ENCODE measurements at regions not wholly inside any gene's neighbourhood (a gene's known extent, or its start where the extent isn't known, plus 50 kb on each side); places are given as distances from the start of the nearest gene placed in this dataset.
"Not testable (repeated sequence)": the region's sequence is repeated elsewhere in the genome, so short reads cannot be mapped to it uniquely, and the experiment has no call there.

GRCh38 chr10:131363416-131363815 is 51.9 kb upstream of the TCERG1L start:
- no peak for DNase-seq

GRCh38 chr10:131371571-131371970 is 60.0 kb upstream of the TCERG1L start:
- DNase-seq, result no peak

- DNase-seq, result no peak
These were observed 70.1 kb upstream of the TCERG1L start for GRCh38 chr10:131381576-131381975.

- DNase-seq, result not testable (repeated sequence)
These were observed 73.8 kb upstream of the TCERG1L start for GRCh38 chr10:131385161-131385872.

- DNase-seq, result no peak
These were observed 75.6 kb upstream of the TCERG1L start for GRCh38 chr10:131387018-131387529.

- DNase-seq, result no peak
These were observed 80.4 kb upstream of the TCERG1L start for GRCh38 chr10:131391936-131392335.

GRCh38 chr10:131396121-131397050 is 84.9 kb upstream of the TCERG1L start:
- DNase-seq, result no peak

- DNase-seq, result no peak
These were observed 86.6 kb upstream of the TCERG1L start for GRCh38 chr10:131398166-131398565.

GRCh38 chr10:131399981-131400380 is 88.5 kb upstream of the TCERG1L start:
- DNase-seq, result no peak

GRCh38 chr10:131400513-131400912 is 89.0 kb upstream of the TCERG1L start:
- DNase-seq, result no peak

- DNase-seq, result no peak
These were observed 91.5 kb upstream of the TCERG1L start for GRCh38 chr10:131402771-131403650.

- DNase-seq, result no peak
These were observed 92.4 kb upstream of the TCERG1L start for GRCh38 chr10:131403936-131404335.

- DNase-seq, result no peak
These were observed 93.4 kb upstream of the TCERG1L start for GRCh38 chr10:131404886-131405285.

GRCh38 chr10:131406676-131407392 is 95.3 kb upstream of the TCERG1L start:
- no peak for DNase-seq

GRCh38 chr10:131418681-131419080 is 107.2 kb upstream of the TCERG1L start:
- no peak for DNase-seq

- no peak for DNase-seq
These were observed 108.3 kb upstream of the TCERG1L start for GRCh38 chr10:131419797-131420196.

- no peak for DNase-seq
These were observed 109.3 kb upstream of the TCERG1L start for GRCh38 chr10:131420867-131421266.

GRCh38 chr10:131421381-131421780 is 109.9 kb upstream of the TCERG1L start:
- DNase-seq, result no peak

- no peak for DNase-seq
These were observed 111.2 kb upstream of the TCERG1L start for GRCh38 chr10:131422731-131423130.

GRCh38 chr10:131424053-131424452 is 112.5 kb upstream of the TCERG1L start:
- DNase-seq, result no peak

- DNase-seq, result no peak
These were observed 113.4 kb upstream of the TCERG1L start for GRCh38 chr10:131424836-131425491.
